Ovary (tissue), 3 donors: ENCODE measurements at regions not wholly inside any gene's neighbourhood (a gene's known extent, or its start where the extent isn't known, plus 50 kb on each side); places are given as distances from the start of the nearest gene placed in this dataset.

Experiments used
- POLR2A ChIP-seq: fragments of 450-650 bp; IDR thresholded peaks from one replicate; pipeline ENCODE4 v1.6.1; 2017; ENCODE audit warnings: antibody characterized with exemption, mild to moderate bottlenecking, moderate library complexity
- TF ChIP-seq, protein P1 (sequence below), 3 donors: fragments of 450-650 bp in 2 of 3; fragments of 200-600 bp in 1 of 3; IDR thresholded peaks; one replicate each; pipeline versions ENCODE4 v1.5.1 to v1.8.0; 2016 to 2022; ENCODE audit warnings: antibody characterized with exemption in 3 of 3, mild to moderate bottlenecking in 1 of 3
- donor health status: DM: no; HTN: no; CAD: no.

DNA sequence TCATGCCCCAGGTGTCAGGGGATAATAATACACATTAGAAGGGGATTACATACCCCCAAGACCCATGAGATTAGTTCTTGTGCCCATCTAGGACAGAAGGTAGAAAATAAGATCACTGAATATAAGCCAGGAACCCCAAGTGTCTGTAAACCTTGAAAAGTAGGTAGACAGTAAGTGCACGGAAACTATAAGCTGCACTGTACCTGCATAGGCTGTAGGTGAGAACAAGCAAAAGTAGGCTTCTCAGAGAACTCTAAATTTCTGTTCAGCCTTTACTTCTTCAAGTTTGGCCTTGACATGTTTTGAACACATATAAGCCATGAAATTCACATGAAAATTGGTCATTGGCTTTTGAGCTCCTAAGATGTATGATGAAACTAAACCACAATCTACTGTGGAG is 113.0 kb upstream of the FSIP2 start:
- no peak for TF ChIP-seq POLR2A
- TF ChIP-seq, protein P1, sequence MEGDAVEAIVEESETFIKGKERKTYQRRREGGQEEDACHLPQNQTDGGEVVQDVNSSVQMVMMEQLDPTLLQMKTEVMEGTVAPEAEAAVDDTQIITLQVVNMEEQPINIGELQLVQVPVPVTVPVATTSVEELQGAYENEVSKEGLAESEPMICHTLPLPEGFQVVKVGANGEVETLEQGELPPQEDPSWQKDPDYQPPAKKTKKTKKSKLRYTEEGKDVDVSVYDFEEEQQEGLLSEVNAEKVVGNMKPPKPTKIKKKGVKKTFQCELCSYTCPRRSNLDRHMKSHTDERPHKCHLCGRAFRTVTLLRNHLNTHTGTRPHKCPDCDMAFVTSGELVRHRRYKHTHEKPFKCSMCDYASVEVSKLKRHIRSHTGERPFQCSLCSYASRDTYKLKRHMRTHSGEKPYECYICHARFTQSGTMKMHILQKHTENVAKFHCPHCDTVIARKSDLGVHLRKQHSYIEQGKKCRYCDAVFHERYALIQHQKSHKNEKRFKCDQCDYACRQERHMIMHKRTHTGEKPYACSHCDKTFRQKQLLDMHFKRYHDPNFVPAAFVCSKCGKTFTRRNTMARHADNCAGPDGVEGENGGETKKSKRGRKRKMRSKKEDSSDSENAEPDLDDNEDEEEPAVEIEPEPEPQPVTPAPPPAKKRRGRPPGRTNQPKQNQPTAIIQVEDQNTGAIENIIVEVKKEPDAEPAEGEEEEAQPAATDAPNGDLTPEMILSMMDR (IDR thresholded peaks at IDR 0.05) = no peak
